ENCODE measurements at regions not wholly inside any gene's neighbourhood (a gene's known extent, or its start where the extent isn't known, plus 50 kb on each side); places are given as distances from the start of the nearest gene placed in this dataset.
A peak's percentile ranks its signal among the peaks of the same experiment; 100 is the strongest.

- peak; percentile 42 to 75 (median 52) for TF ChIP-seq CTCF (IDR thresholded peaks at IDR 0.05)
- no peak for TF ChIP-seq POLR2A (IDR thresholded peaks at IDR 0.05)
- no peak for TF ChIP-seq POLR2AphosphoS5 (IDR thresholded peaks at IDR 0.05)
Observed at GRCh38 chr13:53151336-53152056, 122.9 kb downstream of the OLFM4 start.
